Dermis blood vessel endothelial cell (primary cell): ENCODE measurements at regions not wholly inside any gene's neighbourhood (a gene's known extent, or its start where the extent isn't known, plus 50 kb on each side); places are given as distances from the start of the nearest gene placed in this dataset.
A peak's percentile ranks its signal among the peaks of the same experiment; 100 is the strongest.

ENCODE experiments used
- DNase-seq: peaks from one replicate; pipeline ENCODE4 v3.0.0; 2010

- DNase-seq, result no peak
Observed at GRCh38 chr6:29999416-29999815, 57.1 kb downstream of the HLA-A start.

GRCh38 chr6:30000156-30000791, 57.9 kb downstream of the HLA-A start:
- no peak for DNase-seq

DNA sequence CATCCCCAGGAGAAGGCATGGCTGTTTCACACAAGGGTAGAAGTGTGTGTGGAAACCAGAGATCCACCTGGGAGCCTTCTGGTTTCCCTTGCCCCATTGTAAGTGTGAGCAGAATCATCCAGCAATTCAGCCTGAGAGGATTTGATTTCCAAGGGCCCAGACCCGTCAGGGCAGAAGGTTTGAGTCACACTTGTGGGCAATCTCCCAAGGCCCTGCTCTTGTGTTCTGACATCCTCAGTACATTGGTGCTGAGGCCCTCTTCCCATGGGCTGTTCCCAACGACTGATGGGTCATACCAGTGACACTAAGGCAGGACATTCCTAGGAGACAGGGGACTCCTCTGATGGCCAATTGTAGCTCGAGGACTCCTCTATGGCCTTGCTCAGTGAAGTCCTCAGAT, 58.2 kb upstream of the POLR1H start:
- no peak for DNase-seq

- DNase-seq, result no peak
Observed at GRCh38 chr6:30005482-30005881, 55.6 kb upstream of the POLR1H start.

- DNase-seq, result peak; percentile 19
Observed at GRCh38 chr6:30006170-30007131, 54.6 kb upstream of the POLR1H start.

GRCh38 chr6:30007132-30007764, 53.8 kb upstream of the POLR1H start:
- DNase-seq, result no peak

GRCh38 chr6:30009113-30009512, 52.0 kb upstream of the POLR1H start:
- DNase-seq, result no peak
